Activated CD4-positive, alpha-beta T cell treated with anti-CD3 and anti-CD28 coated beads, Interleukin-2, amount 10 ng/mL, durations not matched to agents 7 days and 5 days (primary cell): ENCODE measurements at regions not wholly inside any gene's neighbourhood (a gene's known extent, or its start where the extent isn't known, plus 50 kb on each side); places are given as distances from the start of the nearest gene placed in this dataset.

Source experiments
- CTCF ChIA-PET: fragments of 350-600 bp; sonication (Branson Sonifier 250); formaldehyde crosslinking; loops from one replicate; lab custom pipeline; 2021; ENCODE audit warnings: antibody characterized with exemption; lab: Charles Lee
- POLR2A ChIA-PET: fragments of 350-600 bp; sonication (Branson Sonifier 250); formaldehyde crosslinking; loops from one replicate; lab custom pipeline; 2021; ENCODE audit warnings: antibody characterized with exemption; lab: Charles Lee
- DNase-seq: peaks from one replicate; pipeline ENCODE4 v3.0.0-alpha.2; 2020
- H3K27ac Mint-ChIP-seq: one replicate; pipeline ENCODE4 v1.8.0; 2021; ENCODE audit warnings: mild to moderate bottlenecking, moderate library complexity, mixed read lengths
- H3K27me3 Mint-ChIP-seq: one replicate; pipeline ENCODE4 v1.8.0; 2021; ENCODE audit warnings: mixed read lengths
- H3K36me3 Mint-ChIP-seq: one replicate; pipeline ENCODE4 v1.8.0; 2021; ENCODE audit warnings: low read depth, mixed read lengths
- H3K4me1 Mint-ChIP-seq: one replicate; pipeline ENCODE4 v1.8.0; 2021; ENCODE audit warnings: mixed read lengths
- H3K4me3 Mint-ChIP-seq: one replicate; pipeline ENCODE4 v1.8.0; 2021; ENCODE audit warnings: mild to moderate bottlenecking, moderate library complexity, mixed read lengths
- H3K9me3 Mint-ChIP-seq: one replicate; pipeline ENCODE4 v1.8.0; 2021; ENCODE audit warnings: mixed read lengths

GRCh38 chr17:51516924-51517323, 256.6 kb downstream of the UTP18 start:
- no peak overlapping the region for H3K4me3 Mint-ChIP-seq
- ChIA-PET CTCF (no interaction called here), POLR2A (no interaction called here)
- no peaks in the 10 kb centered on the region for H3K9me3 Mint-ChIP-seq
- H3K27ac Mint-ChIP-seq = no peak overlapping the region
- DNase-seq = no peak
- no peaks in the 10 kb centered on the region for H3K4me1 Mint-ChIP-seq
- peaks cover 3% of the 10 kb centered on the region for H3K27me3 Mint-ChIP-seq
- no peaks in the 10 kb centered on the region for H3K36me3 Mint-ChIP-seq

- no peak overlapping the region for H3K4me3 Mint-ChIP-seq
- H3K4me1 Mint-ChIP-seq = no peaks in the 10 kb centered on the region
- H3K9me3 Mint-ChIP-seq = no peaks in the 10 kb centered on the region
- peaks cover 13% of the 10 kb centered on the region for H3K27me3 Mint-ChIP-seq
- ChIA-PET POLR2A (no interaction called here), CTCF (no interaction called here)
- DNase-seq = no peak
- H3K36me3 Mint-ChIP-seq = no peaks in the 10 kb centered on the region
- H3K27ac Mint-ChIP-seq = no peak overlapping the region
Observed at GRCh38 chr17:51524524-51524923, 264.2 kb downstream of the UTP18 start.

DNA sequence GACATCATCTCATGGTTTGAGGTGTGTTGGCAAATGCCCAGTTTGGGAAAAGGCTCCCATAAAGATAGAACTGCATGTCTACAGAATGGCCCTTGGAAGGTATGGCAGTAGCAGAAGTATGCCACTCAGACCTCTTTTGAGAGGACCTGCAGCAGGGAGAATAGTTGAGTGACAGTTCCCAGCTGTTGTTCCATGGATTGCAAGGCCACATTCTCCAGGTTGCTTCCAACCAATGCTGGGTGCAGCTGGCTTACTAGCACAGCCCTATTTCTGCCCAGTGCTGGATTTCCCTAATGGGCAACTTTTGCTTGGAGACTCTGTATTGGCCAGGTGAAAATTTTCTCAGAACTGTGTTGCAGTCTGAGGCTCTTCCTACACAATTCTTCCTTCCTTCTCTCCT, 266.2 kb downstream of the UTP18 start:
- Mint-ChIP-seq H3K36me3 (no peaks in the 10 kb centered on the region), H3K27me3 (peaks cover 20% of the 10 kb centered on the region), H3K27ac (no peak overlapping the region), H3K4me1 (no peaks in the 10 kb centered on the region), H3K9me3 (no peaks in the 10 kb centered on the region), H3K4me3 (no peak overlapping the region)
- CTCF ChIA-PET = interaction anchor here (1.2 kb wide), 1 partner anchor 12 kb away, joined by 3 read pairs; no protein-coding TSS in a partner anchor
- no peak for DNase-seq
- POLR2A ChIA-PET = no interaction called here

- no peaks in the 10 kb centered on the region for H3K36me3 Mint-ChIP-seq
- CTCF ChIA-PET = interaction anchor here (1.2 kb wide), 1 partner anchor 11 kb away, joined by 3 read pairs; no protein-coding TSS in a partner anchor
- H3K4me3 Mint-ChIP-seq = no peak overlapping the region
- no peak overlapping the region for H3K27ac Mint-ChIP-seq
- H3K27me3 Mint-ChIP-seq = peaks cover 16% of the 10 kb centered on the region
- H3K9me3 Mint-ChIP-seq = no peaks in the 10 kb centered on the region
- DNase-seq = no peak
- H3K4me1 Mint-ChIP-seq = no peaks in the 10 kb centered on the region
- POLR2A ChIA-PET = no interaction called here
Observed at GRCh38 chr17:51527225-51527982, 267.1 kb downstream of the UTP18 start.

DNA sequence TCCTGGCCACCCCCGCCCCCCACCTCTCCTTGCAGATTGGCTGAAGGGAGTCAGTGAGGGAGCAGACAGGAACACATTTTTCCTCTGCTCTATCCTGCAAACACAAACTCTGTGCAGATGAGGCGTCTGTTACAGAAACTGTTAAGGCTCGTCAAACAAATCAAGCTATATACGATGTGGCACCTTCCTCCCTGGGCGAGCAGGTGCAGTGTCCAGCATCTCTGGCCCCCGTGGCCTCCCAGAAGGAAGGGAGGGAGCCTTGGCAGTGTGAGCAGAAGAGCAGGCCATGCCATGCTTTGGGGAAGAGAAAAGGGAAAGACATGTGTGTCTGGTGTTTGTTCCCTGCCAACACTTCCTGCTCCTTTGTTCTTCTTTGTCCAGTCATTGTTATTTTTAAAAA, 267.8 kb downstream of the UTP18 start:
- no peaks in the 10 kb centered on the region for H3K4me1 Mint-ChIP-seq
- no peaks in the 10 kb centered on the region for H3K36me3 Mint-ChIP-seq
- H3K27ac Mint-ChIP-seq = no peak overlapping the region
- no peak overlapping the region for H3K4me3 Mint-ChIP-seq
- CTCF ChIA-PET = no interaction called here
- H3K27me3 Mint-ChIP-seq = peaks cover 16% of the 10 kb centered on the region
- POLR2A ChIA-PET = no interaction called here
- no peak for DNase-seq
- no peaks in the 10 kb centered on the region for H3K9me3 Mint-ChIP-seq

DNA sequence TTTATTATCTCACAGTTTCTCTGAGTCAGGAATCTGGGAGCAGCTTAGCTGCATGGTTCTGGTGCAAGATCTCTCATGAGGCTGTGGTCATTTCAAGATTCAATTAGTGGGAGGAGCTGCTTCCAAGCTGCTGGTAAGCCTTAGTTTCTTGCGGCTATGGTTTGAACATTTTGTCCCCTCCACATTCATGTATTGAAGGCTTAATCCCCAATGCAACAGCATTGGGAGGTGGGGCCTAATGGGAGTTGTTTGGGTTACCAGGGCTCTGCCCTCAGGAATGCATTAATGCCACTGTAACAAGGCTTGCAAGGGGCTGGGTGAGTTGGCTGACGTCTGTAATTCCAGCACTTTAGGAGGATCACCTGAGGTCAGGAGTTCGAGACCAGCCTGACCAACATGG, 272.9 kb downstream of the UTP18 start:
- no peak overlapping the region for H3K27ac Mint-ChIP-seq
- POLR2A ChIA-PET = no interaction called here
- no peaks in the 10 kb centered on the region for H3K9me3 Mint-ChIP-seq
- no peaks in the 10 kb centered on the region for H3K36me3 Mint-ChIP-seq
- peaks cover 7% of the 10 kb centered on the region for H3K27me3 Mint-ChIP-seq
- DNase-seq = no peak
- no peaks in the 10 kb centered on the region for H3K4me1 Mint-ChIP-seq
- no peak overlapping the region for H3K4me3 Mint-ChIP-seq
- CTCF ChIA-PET = interaction anchor here (0.7 to 1.4 kb wide), 2 partner anchors 162 to 1779 kb away, joined by 3 to 6 read pairs; no protein-coding TSS in a partner anchor

DNA sequence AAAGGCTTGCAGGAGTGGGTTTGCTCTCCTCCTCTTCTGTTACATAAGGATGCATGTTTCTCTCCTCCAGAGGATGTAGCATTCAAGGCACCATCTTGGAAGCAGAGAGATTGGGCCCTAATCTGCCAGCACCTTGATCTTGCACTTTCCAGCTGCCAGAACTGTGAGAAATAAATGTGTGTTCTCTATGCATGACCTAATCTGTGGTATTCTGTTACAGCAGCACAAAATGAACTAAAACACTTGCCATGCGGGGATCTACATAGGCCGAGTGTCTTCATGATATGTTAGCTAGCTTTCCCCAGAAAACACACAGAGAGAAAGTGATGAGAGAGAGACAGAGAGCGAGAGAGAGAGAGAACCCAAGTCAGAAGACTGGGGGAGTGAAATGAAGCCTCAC, 273.5 kb downstream of the UTP18 start:
- ChIA-PET CTCF (interaction anchor here (0.7 to 1.4 kb wide), 2 partner anchors 162 to 1778 kb away, joined by 3 to 6 read pairs; no protein-coding TSS in a partner anchor), POLR2A (no interaction called here)
- H3K27ac Mint-ChIP-seq = no peak overlapping the region
- H3K36me3 Mint-ChIP-seq = no peaks in the 10 kb centered on the region
- DNase-seq = no peak
- peaks cover 7% of the 10 kb centered on the region for H3K27me3 Mint-ChIP-seq
- no peak overlapping the region for H3K4me3 Mint-ChIP-seq
- no peaks in the 10 kb centered on the region for H3K9me3 Mint-ChIP-seq
- H3K4me1 Mint-ChIP-seq = no peaks in the 10 kb centered on the region

GRCh38 chr17:51536627-51537026, 276.3 kb downstream of the UTP18 start:
- ChIA-PET POLR2A (no interaction called here), CTCF (interaction anchor here (1.3 kb wide), 1 partner anchor 238 kb away, joined by 3 read pairs; no protein-coding TSS in a partner anchor)
- no peak for DNase-seq
- H3K27me3 Mint-ChIP-seq = no peaks in the 10 kb centered on the region
- no peak overlapping the region for H3K27ac Mint-ChIP-seq
- H3K36me3 Mint-ChIP-seq = no peaks in the 10 kb centered on the region
- H3K4me1 Mint-ChIP-seq = peaks cover 8% of the 10 kb centered on the region
- H3K4me3 Mint-ChIP-seq = no peak overlapping the region
- no peaks in the 10 kb centered on the region for H3K9me3 Mint-ChIP-seq

- no peaks in the 10 kb centered on the region for H3K9me3 Mint-ChIP-seq
- H3K36me3 Mint-ChIP-seq = no peaks in the 10 kb centered on the region
- H3K4me3 Mint-ChIP-seq = no peak overlapping the region
- H3K4me1 Mint-ChIP-seq = peaks cover 8% of the 10 kb centered on the region
- H3K27ac Mint-ChIP-seq = no peak overlapping the region
- no peaks in the 10 kb centered on the region for H3K27me3 Mint-ChIP-seq
- ChIA-PET POLR2A (no interaction called here), CTCF (interaction anchor here (1.3 kb wide), 1 partner anchor 12 kb away, joined by 3 read pairs; no protein-coding TSS in a partner anchor)
- no peak for DNase-seq
Observed at GRCh38 chr17:51537996-51538550, 277.7 kb downstream of the UTP18 start.

GRCh38 chr17:51540151-51540550, 279.8 kb downstream of the UTP18 start:
- peak; percentile 12 for DNase-seq
- CTCF ChIA-PET = no interaction called here
- Mint-ChIP-seq H3K36me3 (no peaks in the 10 kb centered on the region), H3K27ac (no peak overlapping the region), H3K9me3 (no peaks in the 10 kb centered on the region), H3K4me3 (no peak overlapping the region), H3K4me1 (peaks cover 8% of the 10 kb centered on the region), H3K27me3 (no peaks in the 10 kb centered on the region)
- POLR2A ChIA-PET = interaction anchor here (0.6 kb wide), 1 partner anchor 45 kb away, joined by 5 read pairs; no protein-coding TSS in a partner anchor

DNA sequence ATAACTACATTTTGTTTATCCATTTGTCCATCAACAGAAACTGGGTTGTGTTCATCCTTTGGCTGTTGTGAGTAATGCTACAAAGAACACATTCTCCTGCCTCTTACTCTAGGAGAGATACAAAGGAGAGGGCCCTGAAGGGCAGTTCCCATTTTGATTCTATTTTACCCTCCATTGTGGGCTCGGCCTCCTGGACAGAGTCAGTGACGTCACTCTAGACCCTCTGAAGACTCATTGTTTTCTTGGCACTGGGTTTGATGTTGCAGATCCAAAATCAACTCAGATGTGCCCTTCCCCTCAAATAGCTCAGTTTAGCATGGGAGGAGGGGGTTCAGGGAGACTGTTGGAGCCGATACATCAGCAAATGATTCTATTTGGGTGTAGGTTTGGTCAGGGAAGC, 280.9 kb downstream of the UTP18 start:
- H3K36me3 Mint-ChIP-seq = no peaks in the 10 kb centered on the region
- CTCF ChIA-PET = no interaction called here
- no peak overlapping the region for H3K4me3 Mint-ChIP-seq
- POLR2A ChIA-PET = no interaction called here
- peaks cover 8% of the 10 kb centered on the region for H3K4me1 Mint-ChIP-seq
- no peak overlapping the region for H3K27ac Mint-ChIP-seq
- no peak for DNase-seq
- H3K9me3 Mint-ChIP-seq = no peaks in the 10 kb centered on the region
- no peaks in the 10 kb centered on the region for H3K27me3 Mint-ChIP-seq

DNA sequence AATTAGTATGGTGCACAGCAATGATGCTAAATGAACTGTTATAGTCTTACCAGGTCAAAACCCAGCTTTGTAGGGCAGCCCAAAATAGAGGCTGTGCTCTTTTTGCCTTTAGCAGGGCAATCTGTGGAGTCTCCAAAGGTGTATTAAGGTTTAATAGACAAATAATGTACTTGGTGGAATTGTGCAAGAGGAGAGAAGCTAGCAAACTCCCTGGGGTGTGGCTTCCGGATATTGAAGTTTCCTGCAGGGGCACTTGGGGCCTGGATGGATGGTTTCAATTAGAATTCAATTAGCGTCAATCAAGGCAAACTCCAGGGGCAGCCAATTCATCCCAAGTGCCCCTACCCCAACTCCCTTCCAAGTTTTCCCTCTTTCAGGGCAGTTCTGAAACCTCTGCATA, 285.8 kb downstream of the UTP18 start:
- H3K4me1 Mint-ChIP-seq = no peaks in the 10 kb centered on the region
- H3K36me3 Mint-ChIP-seq = no peaks in the 10 kb centered on the region
- H3K9me3 Mint-ChIP-seq = no peaks in the 10 kb centered on the region
- no peak overlapping the region for H3K4me3 Mint-ChIP-seq
- H3K27ac Mint-ChIP-seq = no peak overlapping the region
- no peak for DNase-seq
- ChIA-PET POLR2A (no interaction called here), CTCF (no interaction called here)
- no peaks in the 10 kb centered on the region for H3K27me3 Mint-ChIP-seq

- no peaks in the 10 kb centered on the region for H3K4me1 Mint-ChIP-seq
- H3K27me3 Mint-ChIP-seq = no peaks in the 10 kb centered on the region
- DNase-seq = no peak
- no peak overlapping the region for H3K27ac Mint-ChIP-seq
- ChIA-PET CTCF (interaction anchor here (0.6 kb wide), 1 partner anchor 33 kb away, joined by 3 read pairs; no protein-coding TSS in a partner anchor), POLR2A (no interaction called here)
- no peaks in the 10 kb centered on the region for H3K36me3 Mint-ChIP-seq
- no peaks in the 10 kb centered on the region for H3K9me3 Mint-ChIP-seq
- no peak overlapping the region for H3K4me3 Mint-ChIP-seq
Observed at GRCh38 chr17:51548125-51548524, 287.8 kb downstream of the UTP18 start.
